Right renal cortex interstitium (tissue), 3 donors: ENCODE measurements at regions not wholly inside any gene's neighbourhood (a gene's known extent, or its start where the extent isn't known, plus 50 kb on each side); places are given as distances from the start of the nearest gene placed in this dataset.

ENCODE experiments used
- DNase-seq, 3 donors: peaks; one replicate each; pipeline ENCODE4 v3.0.0-alpha.2; 2013; ENCODE audit warnings: low read depth in 3 of 3, low spot score in 2 of 3

DNA sequence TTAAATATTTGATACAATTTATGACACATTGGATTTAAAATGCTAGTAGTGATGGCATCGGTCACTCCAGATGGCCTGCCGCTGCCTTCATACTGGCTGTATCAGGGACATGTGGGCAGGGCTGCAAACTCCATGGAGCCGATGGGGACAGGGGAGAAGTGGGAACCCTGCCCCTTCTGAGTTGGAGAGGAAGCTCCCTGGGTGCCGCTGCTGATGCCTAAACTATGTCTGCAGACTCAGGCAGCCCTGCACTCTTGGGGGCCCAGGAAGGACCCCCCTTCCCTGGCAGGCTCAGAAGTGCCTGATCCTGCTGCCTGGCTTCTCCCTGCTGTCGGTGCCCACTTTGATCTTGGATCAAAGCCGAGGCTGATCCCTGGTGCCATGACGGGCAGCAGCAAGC is 1522.1 kb downstream of the OTOL1 start:
- DNase-seq = no peak

DNA sequence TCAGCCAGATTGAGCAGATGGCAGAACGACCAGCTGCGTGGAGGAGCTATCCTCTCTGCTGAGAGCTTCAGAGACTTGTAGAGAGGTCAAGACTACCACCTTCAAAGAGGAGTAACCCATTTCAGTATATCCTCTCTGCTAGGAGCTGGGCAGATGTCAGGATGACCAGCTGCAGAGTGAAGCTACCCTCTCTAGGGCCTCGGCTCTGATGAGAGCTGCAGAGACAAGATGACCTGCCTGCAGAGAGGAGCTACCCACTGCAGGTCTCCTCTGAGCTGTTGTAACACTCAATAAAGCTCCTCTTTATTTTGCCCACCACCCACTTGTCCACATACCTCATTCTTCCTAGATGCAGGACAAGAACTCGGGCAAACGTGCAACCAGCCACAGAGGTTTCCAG is 1522.7 kb downstream of the OTOL1 start:
- DNase-seq = no peak

DNA sequence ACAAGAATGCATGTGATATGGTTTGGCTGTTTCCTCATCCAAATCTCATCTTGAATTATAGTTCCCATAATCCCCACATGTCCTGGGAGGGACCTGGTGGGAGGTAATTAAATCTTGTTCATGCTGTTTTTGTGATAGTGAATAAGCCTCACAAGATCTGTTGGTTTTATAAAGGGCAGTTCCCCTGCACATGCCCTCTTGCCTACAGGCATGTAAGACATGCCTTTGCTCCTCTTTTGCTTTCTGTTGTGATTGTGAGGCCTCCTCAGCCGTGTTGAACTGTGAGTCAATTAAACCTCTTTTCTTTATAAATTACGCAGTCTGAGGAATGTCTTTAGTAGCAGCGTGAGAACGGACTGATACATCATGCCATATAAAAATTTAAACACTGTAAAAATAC is 1537.0 kb downstream of the OTOL1 start:
- no peak for DNase-seq

DNA sequence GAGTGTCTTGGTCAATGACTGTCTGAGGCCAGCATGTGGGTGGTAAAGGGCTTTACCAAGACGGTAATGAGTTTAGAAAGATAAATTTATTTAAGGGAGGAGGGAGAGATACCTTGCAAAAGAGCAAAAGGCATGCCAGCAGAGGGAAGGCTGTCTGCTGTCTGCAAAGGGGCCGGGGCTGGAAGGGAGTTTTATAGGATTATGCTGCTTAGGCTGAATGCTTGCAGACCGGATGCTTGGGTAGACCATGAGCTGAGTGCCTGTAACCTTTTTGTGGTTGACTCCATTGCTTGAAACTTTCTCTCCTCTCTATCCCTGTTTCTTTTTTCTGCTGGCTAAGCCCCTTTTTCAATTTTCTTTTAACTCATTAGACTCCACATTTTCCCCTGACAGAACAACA is 1543.0 kb downstream of the OTOL1 start:
- no peak for DNase-seq

DNA sequence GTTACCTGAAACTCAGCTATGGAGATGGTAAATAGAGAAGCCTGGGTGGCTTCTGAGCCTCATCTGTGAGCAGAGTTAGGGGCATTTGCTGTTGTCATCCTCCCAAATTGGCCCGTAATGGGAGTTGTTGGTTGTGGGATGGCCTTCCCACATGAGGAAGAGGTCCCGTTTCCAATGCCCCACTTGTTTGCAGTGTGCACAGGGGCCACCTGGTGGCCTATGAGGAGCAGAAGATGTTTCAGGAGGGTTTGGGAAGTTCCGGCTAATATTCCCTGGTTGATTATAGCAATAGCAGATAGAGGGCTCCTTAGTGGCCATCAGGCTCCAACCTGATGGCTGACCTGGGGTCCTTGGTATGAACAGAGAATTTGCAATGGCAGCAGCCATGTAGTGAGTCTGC is 1546.5 kb downstream of the OTOL1 start:
- DNase-seq = no peak

DNA sequence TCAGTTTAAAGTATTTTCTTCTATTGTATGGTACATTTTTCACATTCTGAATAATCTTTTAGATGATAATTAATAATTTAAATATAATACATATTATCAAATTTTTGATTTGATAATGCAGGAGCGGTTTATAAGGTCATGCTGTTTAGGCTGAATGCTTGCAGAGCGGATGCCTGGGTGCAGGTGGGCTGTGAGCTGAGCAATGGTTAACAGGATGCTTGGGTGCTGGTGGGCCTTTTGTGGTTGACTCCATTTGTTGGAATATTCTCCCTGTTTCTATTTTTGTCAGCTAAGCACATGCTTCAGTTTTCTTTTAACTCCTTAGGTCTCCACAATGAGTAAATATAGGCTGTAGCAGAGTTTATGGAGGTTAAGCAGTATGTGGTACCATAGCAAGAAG is 1549.3 kb downstream of the OTOL1 start:
- no peak for DNase-seq

DNA sequence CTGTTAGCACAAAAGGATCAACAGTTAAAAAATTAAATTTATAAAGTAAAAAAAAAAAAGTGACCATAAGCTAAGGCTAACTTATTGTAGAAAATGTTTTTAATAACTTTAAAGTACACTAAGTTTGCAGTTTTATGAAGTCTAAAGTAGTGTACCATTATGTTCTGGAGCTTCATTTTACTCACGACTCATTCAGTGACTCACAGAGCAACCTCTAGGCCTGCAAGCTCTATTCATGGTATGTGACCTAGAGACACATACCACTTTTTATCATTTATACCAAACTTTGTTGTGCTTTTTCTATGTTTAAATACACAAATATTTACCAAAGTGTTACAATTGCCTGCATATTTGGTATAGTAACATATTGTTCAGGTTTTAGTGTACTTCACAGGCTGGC is 1552.3 kb downstream of the OTOL1 start:
- DNase-seq = no peak

DNA sequence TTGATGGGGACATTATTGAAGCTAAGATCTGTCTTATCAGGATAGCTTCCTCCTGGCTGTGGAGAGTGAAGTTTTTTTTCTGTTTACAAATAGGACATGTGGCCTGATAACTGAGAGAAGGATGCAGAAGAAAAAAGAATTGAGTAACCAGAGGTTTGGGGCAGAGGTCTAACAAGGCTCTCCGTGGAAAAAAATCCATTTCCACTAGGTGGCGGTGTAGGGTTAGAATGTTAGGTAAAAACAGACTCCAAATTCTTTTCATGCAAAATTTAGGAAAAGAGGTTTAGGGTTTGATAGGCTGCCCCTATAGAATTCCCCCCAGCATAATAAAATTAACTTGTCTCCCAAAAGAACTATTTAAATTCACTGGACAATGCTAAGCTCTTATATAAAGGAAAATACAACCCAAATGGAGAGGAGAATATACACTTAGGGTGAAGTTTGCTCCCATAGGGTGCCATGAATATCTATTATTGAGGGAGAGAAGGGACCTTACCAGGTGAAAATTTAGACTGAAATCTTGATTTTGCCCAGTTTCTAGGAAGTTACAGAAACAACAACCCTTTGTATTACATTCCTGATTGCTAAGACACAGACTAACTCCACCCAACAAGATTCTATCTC is 1560.4 kb downstream of the OTOL1 start:
- peak in 1 of 3 donors; percentile 10 for DNase-seq

DNA sequence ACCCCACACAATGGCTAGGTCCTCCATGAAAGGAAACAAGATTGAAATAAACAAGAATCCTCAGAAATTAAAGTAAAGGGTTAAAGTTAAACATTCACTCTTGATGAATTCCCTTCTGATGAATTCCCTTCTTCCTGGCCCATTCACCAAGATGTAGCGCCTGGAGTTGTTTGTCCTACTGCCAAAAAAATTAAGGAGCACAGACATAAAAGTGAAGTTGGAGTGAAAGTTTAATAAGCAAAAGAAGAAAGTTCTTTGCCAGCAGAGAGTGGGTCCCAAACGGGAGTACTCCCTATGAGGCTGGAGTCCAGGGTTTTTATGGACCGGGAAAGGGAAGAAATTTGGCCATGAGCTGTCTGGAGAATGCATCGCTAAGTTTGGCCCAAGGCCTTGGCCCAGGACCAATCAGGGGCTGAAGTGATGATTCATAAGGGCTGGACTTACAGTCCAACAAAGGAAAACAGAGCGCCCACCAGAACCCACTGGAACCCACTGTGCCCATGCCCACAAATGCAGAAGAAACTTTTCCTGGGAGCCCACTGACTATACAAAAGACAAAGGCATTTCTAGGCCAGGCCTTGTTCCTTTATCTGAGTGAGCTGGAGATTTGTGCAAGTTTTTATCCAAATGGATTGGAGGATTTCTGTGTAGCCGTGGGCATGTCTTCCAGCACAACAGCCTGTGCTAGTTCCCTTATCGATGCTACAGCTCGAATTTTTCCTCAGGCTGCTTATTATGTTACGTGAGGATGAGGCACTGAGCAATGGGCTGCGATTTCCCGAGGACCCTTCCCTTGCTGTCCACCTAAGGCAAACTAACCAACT is 1561.6 kb downstream of the OTOL1 start:
- no peak for DNase-seq

DNA sequence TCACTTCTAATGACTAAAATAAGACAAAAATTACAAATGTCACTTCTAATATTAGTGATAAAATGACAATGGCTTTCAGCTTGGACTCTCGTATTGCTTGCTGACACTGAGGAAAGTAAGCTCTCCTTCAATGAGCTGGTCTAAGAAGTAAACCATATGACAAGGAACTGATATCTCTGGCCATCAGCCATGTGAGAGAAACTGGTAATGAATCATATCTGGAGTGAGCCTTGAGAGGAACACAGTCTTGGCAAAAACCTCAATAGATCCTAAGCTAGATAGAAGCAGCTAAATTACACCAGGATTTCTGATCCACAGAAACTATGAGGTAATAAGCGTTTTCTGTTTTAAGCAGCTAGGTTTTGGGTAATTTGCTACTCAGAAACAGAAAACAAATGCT is 1575.1 kb downstream of the OTOL1 start:
- no peak for DNase-seq
